CD4-positive, alpha-beta T cell treated with Interferon alpha-2 for 1 hour (primary cell): ENCODE measurements at regions not wholly inside any gene's neighbourhood (a gene's known extent, or its start where the extent isn't known, plus 50 kb on each side); places are given as distances from the start of the nearest gene placed in this dataset.

Source experiments
- DNase-seq, 2 donors: peaks; one replicate each; pipeline ENCODE4 v3.0.0-alpha.2; 2020 to 2022

- DNase-seq = no peak
Measured at GRCh38 chr2:187274146-187274545, 173.9 kb downstream of the CALCRL start.

DNA sequence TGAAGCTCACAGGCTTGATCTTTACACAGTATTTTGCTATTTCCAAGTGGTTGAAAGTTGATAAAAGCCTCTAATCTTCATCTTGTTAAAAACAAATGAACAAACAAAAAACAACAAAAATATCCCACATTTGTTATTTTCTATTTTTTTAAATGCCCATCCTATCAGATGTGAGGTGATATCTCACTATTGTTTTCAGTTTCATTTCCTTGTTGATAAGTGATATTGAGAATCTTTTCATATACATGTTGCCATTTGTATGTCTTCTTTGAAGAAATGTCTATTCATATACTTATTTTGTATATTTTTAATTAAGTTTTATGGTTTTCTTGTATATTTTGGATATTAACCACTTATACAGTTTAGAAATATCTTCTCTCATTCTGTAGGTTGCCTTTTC, 175.8 kb downstream of the CALCRL start:
- no peak for DNase-seq

DNA sequence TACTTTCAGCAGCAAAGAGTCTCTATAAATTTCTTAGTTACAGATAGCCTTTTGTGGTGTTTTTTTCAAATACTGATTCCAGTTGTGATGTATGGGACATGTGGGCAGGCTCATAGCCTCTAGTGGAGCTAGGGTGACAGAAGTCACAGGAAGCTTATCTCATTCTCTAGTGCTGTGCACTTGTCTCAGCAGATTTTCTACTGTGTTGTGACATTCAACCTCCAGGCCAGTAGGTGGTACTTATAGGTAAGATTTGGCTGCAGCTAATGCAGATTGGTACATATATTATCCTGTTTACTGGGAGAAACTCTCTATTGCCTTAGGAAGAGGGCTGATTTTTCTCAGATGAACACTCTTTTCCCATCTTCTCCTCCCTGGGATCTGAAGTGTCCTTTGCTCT, 176.2 kb downstream of the CALCRL start:
- DNase-seq = no peak

DNA sequence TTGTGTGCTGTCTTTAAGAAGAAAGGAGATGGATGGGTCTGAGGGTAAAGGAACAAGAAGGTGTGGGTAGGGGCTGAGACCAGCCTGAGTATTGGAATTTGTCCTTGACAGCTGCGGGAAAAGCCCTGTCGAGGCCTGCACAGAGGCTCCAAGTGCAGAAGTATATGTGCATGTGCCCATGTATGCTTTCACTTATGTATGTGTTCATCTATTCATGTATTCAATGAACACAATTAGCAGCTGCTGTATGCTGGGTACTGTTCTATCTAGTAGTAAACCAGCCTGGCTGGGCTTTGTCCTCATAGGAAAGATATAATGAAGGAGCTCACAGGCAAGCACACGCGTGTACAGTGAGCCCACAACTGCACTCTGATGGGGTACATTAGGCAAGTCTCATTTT, 181.4 kb downstream of the CALCRL start:
- DNase-seq = no peak

- DNase-seq = no peak
Measured at GRCh38 chr2:187266147-187266546, 181.9 kb downstream of the CALCRL start.

DNA sequence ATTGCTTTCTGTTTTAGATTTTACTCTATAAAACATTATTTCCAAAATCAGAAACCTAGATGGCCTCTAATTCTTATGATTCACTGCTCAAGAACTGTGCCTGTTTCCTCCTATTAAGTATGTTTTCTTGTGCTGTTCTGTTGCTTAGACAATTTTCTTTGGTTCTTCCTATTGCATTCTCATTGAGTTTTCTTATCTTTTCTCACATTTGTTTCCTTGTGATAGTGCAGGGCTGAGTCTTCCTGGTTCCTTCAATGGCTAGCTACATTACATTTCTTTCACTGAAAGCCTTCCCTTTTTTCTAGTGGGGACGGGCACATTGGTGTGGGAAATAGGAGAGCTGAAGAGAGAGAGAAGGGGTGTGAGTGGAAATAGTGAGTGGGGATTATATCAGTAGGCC, 183.4 kb downstream of the CALCRL start:
- no peak for DNase-seq

GRCh38 chr2:187263675-187264560, 184.1 kb downstream of the CALCRL start:
- DNase-seq = no peak

DNA sequence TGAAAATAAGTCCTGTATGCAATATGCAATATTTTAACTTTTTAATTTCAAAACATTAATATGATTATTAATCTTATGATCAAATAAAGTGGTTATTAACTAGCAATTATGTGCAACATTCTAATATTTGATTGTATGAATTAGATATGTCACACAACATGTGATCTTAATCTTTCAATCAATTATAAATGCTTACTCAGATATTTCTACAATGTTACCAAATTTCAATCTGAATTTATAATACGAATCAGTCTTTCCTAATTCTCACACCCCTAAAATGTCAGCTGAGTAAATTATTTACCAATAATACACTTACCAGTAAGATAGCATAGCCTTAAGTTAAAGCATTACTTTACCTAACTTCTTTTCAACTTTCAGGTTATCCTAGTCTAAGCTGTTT, 186.3 kb downstream of the CALCRL start:
- DNase-seq = no peak

DNA sequence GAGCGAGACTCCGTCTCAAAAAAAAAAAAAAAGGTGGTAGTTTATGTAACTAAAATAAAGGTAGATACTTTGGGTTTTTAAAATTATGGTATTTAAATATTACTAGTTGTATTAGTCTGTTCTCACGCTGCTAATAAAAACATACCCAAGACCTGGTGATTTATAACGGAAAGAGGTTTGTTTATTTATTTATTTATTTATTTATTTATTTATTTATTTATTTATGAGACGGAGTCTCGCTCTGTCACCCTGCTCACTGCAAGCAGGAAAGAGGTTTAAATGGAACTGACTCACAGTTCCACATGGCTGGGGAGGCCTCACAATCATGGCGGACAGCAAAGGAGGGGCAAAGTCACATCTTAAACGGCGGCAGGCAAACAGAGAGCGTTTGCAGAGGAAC, 196.0 kb downstream of the CALCRL start:
- no peak for DNase-seq

DNA sequence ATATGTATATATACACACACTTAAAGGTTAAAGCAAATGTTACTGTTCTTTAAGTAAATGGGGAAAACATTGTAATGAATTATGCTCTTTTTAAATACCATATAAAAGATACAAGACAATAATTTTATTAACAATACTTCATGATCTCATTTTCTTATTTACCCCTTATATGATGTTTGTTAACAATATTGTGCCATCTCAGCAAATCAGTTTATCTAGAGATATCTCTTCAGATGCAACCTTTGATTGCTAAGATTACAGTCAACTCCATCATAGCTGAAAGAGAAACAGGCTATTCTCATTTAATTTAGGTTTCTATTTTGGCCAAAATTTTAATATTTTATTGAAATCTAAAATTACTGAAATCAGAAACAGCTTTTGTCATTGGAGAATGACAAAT, 197.9 kb downstream of the CALCRL start:
- no peak for DNase-seq

GRCh38 chr2:187233811-187234210, 214.2 kb downstream of the CALCRL start:
- DNase-seq = no peak

- no peak for DNase-seq
Measured at GRCh38 chr2:187232749-187233148, 215.3 kb downstream of the CALCRL start.

DNA sequence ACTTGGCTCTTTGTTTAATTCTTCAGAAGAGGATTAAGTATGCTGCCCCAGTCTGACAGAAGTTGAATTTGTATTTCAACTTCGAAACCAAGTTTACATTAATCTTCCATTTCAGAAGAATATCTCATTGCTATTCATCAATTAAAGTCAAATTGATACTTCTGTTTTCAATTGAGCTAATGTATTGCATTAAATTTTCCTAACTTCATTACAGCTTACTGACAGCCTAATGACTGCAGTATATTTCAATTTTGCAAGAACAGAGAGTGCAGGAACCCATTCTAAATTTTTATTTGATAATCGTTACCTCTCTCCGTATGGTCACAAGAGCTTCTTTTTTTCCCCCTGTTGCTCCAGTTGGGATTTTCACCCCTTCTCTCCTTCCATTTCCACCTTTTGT, 218.0 kb downstream of the CALCRL start:
- DNase-seq = no peak

- no peak for DNase-seq
Measured at GRCh38 chr2:187228986-187229385, 219.1 kb downstream of the CALCRL start.

DNA sequence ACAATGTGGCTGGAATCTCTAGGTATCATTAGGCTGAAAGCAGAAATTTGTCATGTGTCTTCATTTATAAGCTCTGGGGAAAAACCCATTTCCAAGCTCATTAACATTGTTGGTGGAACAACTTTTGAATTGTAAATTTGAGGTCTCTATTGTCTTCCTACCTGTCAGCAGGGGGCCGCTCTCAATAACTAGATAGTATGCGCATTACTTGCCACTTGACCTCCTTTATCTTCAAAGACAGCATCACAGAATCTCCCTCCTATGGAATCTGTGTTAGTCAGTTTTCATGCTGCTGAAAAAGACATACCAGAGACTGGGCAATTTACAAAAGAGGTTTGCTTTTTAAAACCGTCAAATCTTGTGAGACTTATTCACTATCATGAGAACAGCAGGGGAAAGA, 223.1 kb downstream of the CALCRL start:
- DNase-seq = no peak

DNA sequence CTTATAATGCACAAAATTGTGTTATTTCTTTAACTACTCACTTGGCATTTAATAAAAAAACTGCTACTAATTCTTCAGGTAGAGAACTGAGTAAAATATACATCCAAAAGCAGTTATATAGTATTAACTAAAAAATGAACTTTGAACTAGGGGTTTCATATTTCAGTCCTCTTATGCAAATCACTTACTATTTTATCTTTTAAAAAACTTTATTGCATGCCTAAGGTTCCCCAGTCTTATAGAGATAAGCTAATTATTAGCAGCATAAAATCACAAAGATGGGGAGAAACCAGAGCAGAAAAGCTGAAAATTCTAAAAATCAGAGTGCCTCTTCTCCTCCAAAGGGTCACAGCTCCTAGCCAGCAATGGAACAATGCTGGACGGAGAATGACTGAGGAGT, 228.0 kb downstream of the CALCRL start:
- no peak for DNase-seq

DNA sequence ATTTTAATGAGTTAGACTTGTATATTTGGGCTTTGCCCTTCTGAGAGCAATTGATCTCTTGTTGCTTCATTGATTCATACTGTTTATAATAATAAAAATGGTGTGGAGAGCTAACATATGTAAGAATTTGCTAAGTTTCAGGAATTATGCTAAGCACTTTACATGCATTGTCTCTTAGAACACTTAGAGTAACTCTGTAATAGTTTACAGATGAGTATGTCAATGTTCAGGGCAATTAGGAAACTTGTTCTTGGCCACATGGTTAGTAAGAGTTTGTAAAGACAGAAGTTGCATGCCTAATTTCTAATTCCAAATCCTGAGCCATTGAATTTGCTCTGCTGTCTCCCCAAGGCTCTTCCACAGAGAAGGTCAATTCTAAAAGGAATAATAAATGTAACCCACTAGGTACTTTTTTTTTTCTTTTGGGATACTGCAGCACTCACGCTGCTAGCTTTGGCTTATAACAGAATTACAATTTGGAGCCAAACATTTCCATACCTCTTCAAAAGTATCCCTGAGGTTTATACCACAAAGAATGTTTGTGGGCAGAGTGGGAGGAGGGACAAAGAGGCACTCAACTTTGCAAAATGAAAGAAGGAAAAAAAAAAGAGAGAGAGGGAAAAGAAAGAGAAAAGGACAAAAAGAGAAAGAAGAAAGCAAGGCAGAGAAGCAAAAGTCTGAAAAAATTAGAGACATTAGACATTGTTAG, 232.4 kb downstream of the CALCRL start:
- no peak for DNase-seq

DNA sequence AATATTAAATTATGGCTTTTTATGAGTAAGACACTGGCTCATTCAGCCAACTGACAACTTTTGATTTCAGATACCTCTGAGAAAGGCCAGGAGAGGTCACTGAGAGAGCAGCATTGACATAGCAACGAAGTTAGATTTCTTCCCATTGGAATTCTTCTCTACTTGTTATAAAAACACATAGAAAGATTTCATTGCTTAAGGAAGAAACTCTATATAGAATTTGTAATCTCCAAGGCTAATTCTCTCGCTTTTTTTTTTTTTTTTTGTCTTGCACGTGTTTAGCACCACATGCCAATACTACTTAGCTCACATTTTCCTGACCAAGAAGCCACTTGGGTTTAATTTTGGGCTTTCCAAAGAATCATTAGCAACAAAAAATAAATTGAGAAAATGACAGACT, 233.7 kb downstream of the CALCRL start:
- DNase-seq = no peak

GRCh38 chr2:187213798-187214197, 234.3 kb downstream of the CALCRL start:
- no peak for DNase-seq

DNA sequence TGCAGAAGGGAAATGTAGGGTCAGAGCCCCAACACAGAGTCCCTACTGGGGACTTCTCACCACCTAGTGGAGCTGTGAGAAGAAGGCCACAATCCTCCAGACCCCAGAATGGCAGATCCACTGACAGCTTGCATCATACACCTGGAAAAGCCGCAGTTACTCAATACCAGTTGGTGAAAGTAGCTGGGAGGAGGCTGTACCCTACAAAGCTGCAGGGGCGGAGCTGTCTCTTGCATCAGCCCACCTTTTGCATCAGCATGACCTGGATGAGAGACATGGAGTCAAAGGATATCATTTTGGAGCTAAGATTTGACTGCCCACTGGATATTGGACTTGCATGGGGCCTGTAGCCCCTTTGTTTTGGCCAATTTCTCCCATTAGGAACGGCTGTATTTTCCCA, 237.3 kb downstream of the CALCRL start:
- no peak for DNase-seq

GRCh38 chr2:187208199-187208785, 239.8 kb downstream of the CALCRL start:
- DNase-seq = no peak

GRCh38 chr2:187207126-187207525, 240.9 kb downstream of the CALCRL start:
- no peak for DNase-seq

GRCh38 chr2:187206471-187206870, 241.6 kb downstream of the CALCRL start:
- DNase-seq = no peak

DNA sequence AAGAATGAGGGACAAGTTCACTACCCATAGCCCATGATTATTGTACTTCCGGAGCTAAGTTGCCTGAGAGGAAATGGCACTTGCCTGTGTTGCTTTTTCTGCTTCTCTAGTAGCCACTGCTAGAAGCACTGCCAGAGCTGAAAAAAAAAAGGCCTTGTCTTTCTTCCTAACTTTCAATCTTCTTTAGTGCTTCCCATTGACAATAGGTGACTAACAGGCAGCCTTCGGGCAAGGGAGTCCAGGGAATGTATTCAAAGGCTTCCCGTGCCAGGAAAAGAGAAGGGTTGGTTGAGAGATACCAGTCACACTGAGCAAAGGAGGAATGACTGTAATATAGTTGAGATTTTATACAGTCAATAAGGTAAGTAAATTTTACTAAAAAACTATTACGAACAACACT, 242.0 kb downstream of the CALCRL start:
- no peak for DNase-seq
